K562 (cell line): ENCODE measurements at regions not wholly inside any gene's neighbourhood (a gene's known extent, or its start where the extent isn't known, plus 50 kb on each side); places are given as distances from the start of the nearest gene placed in this dataset.

Source experiments
- ESRRA ChIP-seq: fragments of 450-650 bp; IDR thresholded peaks from 2 replicates; pipeline ENCODE4 v1.6.1; 2014; ENCODE audit warnings: low read depth, mild to moderate bottlenecking, moderate library complexity, borderline replicate concordance
- FOSL1 ChIP-seq: fragments of 200-800 bp; sonication (Bioruptor generic); conservative IDR thresholded peaks from 2 replicates; pipeline ENCODE4 v1.6.1; 2016; ENCODE audit warnings: missing genetic modification characterization, missing compliant biosample characterization
- SRF ChIP-seq, 2 experiments: fragments of 250-450, 450-650 bp in 1 of 2; sonication (Bioruptor Pico) in 1 of 2; sonication (generic) in 1 of 2; formaldehyde crosslinking; IDR thresholded peaks; 2 replicates each; pipeline versions ENCODE4 v1.5.0 to v1.5.1; 2020 to 2022; ENCODE audit warnings: mild to moderate bottlenecking in 1 of 2, missing genetic modification reagents in 1 of 2
- SRSF1 ChIP-seq: fragments of 200-400 bp; formaldehyde crosslinking; IDR thresholded peaks from 2 replicates; pipeline ENCODE4 v1.6.1; 2017; ENCODE audit warnings: mild to moderate bottlenecking, low read depth, low read length, moderate library complexity
- TAF1 ChIP-seq: IDR thresholded peaks from 2 replicates; pipeline ENCODE4 v1.6.1; 2011; ENCODE audit warnings: mild to moderate bottlenecking, low read length, moderate library complexity; ENCODE audit not compliant: insufficient read depth, control insufficient read depth, severe bottlenecking; ENCODE audit errors: extremely low read depth
- ZNF239 ChIP-seq: fragments of 250-450 bp; sonication (Bioruptor Pico); IDR thresholded peaks from 2 replicates; pipeline ENCODE4 v1.4.0; 2020; ENCODE audit warnings: mild to moderate bottlenecking
- TF ChIP-seq, protein P1 (sequence below), 3 experiments: IDR thresholded peaks in 2 of 3; conservative IDR thresholded peaks in 1 of 3; 2 replicates each; pipeline ENCODE4 v1.5.1; 2011 to 2012; ENCODE audit warnings: low read length in 3 of 3, mild to moderate bottlenecking in 3 of 3, control low read depth in 2 of 3, improper control_type of control experiment in 1 of 3, inconsistent platforms in 1 of 3, low read depth in 1 of 3, mixed read lengths in 1 of 3, moderate library complexity in 1 of 3; ENCODE audit not compliant: insufficient read depth in 2 of 3
- TF ChIP-seq, protein P2 (sequence below): fragments of 250-450 bp; sonication (Bioruptor Pico); IDR thresholded peaks from 2 replicates; pipeline ENCODE4 v1.5.0; 2021
- TF ChIP-seq, protein P3 (sequence below), 2 experiments: fragments of 450-650 bp; formaldehyde crosslinking in 1 of 2; IDR thresholded peaks; 2 replicates each; pipeline versions ENCODE4 v1.4.0 to v1.6.1; 2014 to 2020; ENCODE audit warnings: mild to moderate bottlenecking in 2 of 2, borderline replicate concordance in 1 of 2, low read depth in 1 of 2
- TF ChIP-seq, protein P4 (sequence below), 3 experiments: fragments of 200-800 bp in 1 of 3; fragments of 250-450 bp in 1 of 3; fragments of 450-650 bp in 1 of 3; sonication (Bioruptor Pico) in 1 of 3; sonication (Bioruptor generic) in 1 of 3; formaldehyde crosslinking in 1 of 3; IDR thresholded peaks; 2 replicates each; pipeline versions ENCODE4 v1.6.1 to v1.8.0; 2016 to 2022; ENCODE audit warnings: mild to moderate bottlenecking in 2 of 3, missing genetic modification characterization in 2 of 3, missing compliant biosample characterization in 1 of 3, moderate library complexity in 1 of 3

DNA sequence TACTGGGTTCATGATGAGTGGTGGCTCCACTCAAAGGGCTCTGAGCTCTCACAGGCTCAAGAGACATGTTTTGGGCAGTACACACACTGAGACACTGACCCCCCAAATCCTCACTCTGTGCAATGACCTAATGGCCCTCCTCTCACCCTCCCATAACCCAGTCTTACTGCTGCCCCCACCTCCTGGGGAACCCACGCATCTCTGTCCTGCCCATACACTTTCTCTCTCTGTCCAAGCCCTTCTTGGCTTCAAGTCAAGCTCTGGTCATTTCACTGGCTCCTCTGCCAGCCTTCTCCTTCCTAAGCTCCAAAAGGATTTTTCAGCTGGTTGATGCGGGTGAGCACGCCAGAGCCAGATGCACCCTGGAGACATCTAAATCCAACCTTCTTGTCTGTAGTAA is 187.9 kb upstream of the TSHZ3 start:
- TF ChIP-seq SRSF1: no peak
- TF ChIP-seq, protein P1, sequence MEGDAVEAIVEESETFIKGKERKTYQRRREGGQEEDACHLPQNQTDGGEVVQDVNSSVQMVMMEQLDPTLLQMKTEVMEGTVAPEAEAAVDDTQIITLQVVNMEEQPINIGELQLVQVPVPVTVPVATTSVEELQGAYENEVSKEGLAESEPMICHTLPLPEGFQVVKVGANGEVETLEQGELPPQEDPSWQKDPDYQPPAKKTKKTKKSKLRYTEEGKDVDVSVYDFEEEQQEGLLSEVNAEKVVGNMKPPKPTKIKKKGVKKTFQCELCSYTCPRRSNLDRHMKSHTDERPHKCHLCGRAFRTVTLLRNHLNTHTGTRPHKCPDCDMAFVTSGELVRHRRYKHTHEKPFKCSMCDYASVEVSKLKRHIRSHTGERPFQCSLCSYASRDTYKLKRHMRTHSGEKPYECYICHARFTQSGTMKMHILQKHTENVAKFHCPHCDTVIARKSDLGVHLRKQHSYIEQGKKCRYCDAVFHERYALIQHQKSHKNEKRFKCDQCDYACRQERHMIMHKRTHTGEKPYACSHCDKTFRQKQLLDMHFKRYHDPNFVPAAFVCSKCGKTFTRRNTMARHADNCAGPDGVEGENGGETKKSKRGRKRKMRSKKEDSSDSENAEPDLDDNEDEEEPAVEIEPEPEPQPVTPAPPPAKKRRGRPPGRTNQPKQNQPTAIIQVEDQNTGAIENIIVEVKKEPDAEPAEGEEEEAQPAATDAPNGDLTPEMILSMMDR (IDR thresholded peaks at IDR 0.05 in 2 of 3, conservative IDR thresholded peaks at IDR 0.05 in 1 of 3; ENCODE audit: insufficient read depth in 2 of 3, low read depth in 1 of 3, low read length in 3 of 3): no peak
- TF ChIP-seq, protein P2, sequence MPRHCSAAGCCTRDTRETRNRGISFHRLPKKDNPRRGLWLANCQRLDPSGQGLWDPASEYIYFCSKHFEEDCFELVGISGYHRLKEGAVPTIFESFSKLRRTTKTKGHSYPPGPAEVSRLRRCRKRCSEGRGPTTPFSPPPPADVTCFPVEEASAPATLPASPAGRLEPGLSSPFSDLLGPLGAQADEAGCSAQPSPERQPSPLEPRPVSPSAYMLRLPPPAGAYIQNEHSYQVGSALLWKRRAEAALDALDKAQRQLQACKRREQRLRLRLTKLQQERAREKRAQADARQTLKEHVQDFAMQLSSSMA: no peak
- TF ChIP-seq, protein P3, sequence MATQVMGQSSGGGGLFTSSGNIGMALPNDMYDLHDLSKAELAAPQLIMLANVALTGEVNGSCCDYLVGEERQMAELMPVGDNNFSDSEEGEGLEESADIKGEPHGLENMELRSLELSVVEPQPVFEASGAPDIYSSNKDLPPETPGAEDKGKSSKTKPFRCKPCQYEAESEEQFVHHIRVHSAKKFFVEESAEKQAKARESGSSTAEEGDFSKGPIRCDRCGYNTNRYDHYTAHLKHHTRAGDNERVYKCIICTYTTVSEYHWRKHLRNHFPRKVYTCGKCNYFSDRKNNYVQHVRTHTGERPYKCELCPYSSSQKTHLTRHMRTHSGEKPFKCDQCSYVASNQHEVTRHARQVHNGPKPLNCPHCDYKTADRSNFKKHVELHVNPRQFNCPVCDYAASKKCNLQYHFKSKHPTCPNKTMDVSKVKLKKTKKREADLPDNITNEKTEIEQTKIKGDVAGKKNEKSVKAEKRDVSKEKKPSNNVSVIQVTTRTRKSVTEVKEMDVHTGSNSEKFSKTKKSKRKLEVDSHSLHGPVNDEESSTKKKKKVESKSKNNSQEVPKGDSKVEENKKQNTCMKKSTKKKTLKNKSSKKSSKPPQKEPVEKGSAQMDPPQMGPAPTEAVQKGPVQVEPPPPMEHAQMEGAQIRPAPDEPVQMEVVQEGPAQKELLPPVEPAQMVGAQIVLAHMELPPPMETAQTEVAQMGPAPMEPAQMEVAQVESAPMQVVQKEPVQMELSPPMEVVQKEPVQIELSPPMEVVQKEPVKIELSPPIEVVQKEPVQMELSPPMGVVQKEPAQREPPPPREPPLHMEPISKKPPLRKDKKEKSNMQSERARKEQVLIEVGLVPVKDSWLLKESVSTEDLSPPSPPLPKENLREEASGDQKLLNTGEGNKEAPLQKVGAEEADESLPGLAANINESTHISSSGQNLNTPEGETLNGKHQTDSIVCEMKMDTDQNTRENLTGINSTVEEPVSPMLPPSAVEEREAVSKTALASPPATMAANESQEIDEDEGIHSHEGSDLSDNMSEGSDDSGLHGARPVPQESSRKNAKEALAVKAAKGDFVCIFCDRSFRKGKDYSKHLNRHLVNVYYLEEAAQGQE (IDR thresholded peaks at IDR 0.05; ENCODE audit: borderline replicate concordance): no peak
- TF ChIP-seq, protein P3 (CRISPR knock-in tag; IDR thresholded peaks at IDR 0.05; ENCODE audit: low read depth): no peak
- TF ChIP-seq, protein P4, sequence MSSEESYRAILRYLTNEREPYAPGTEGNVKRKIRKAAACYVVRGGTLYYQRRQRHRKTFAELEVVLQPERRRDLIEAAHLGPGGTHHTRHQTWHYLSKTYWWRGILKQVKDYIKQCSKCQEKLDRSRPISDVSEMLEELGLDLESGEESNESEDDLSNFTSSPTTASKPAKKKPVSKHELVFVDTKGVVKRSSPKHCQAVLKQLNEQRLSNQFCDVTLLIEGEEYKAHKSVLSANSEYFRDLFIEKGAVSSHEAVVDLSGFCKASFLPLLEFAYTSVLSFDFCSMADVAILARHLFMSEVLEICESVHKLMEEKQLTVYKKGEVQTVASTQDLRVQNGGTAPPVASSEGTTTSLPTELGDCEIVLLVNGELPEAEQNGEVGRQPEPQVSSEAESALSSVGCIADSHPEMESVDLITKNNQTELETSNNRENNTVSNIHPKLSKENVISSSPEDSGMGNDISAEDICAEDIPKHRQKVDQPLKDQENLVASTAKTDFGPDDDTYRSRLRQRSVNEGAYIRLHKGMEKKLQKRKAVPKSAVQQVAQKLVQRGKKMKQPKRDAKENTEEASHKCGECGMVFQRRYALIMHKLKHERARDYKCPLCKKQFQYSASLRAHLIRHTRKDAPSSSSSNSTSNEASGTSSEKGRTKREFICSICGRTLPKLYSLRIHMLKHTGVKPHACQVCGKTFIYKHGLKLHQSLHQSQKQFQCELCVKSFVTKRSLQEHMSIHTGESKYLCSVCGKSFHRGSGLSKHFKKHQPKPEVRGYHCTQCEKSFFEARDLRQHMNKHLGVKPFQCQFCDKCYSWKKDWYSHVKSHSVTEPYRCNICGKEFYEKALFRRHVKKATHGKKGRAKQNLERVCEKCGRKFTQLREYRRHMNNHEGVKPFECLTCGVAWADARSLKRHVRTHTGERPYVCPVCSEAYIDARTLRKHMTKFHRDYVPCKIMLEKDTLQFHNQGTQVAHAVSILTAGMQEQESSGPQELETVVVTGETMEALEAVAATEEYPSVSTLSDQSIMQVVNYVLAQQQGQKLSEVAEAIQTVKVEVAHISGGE (CRISPR knock-in tag; IDR thresholded peaks at IDR 0.05): no peak
- no peak for TF ChIP-seq TAF1
- no peak for TF ChIP-seq SRF (CRISPR knock-in tag; IDR thresholded peaks at IDR 0.05)
- no peak for TF ChIP-seq FOSL1 (tag)
- no peak for TF ChIP-seq ZNF239
- TF ChIP-seq ESRRA: no peak
